Neural cell (in vitro differentiated cells): ENCODE measurements at regions not wholly inside any gene's neighbourhood (a gene's known extent, or its start where the extent isn't known, plus 50 kb on each side); places are given as distances from the start of the nearest gene placed in this dataset.

ENCODE experiments used
- CTCF ChIP-seq: fragments of 450-650 bp; IDR thresholded peaks from 2 replicates; pipeline ENCODE4 v1.5.1; 2014; ENCODE audit warnings: antibody characterized with exemption, mild to moderate bottlenecking, moderate library complexity; ENCODE audit not compliant: poor library complexity, severe bottlenecking
- EP300 ChIP-seq: fragments of 450-650 bp; conservative IDR thresholded peaks from 2 replicates; pipeline ENCODE4 v1.6.1; 2014; ENCODE audit warnings: antibody characterized with exemption, mild to moderate bottlenecking, moderate library complexity; ENCODE audit not compliant: poor library complexity, severe bottlenecking
- EZH2 ChIP-seq: fragments of 200-600, 300-800 bp; shearing (Covaris generic), sonication (generic); IDR thresholded peaks from 2 replicates; pipeline ENCODE4 v1.6.1; 2014; ENCODE audit warnings: antibody characterized with exemption, low read length, borderline replicate concordance, mild to moderate bottlenecking; ENCODE audit not compliant: insufficient read depth, poor library complexity, severe bottlenecking
- MXI1 ChIP-seq: fragments of 450-650 bp; conservative IDR thresholded peaks from 2 replicates; pipeline ENCODE4 v1.6.1; 2014; ENCODE audit warnings: antibody characterized with exemption, mild to moderate bottlenecking; ENCODE audit not compliant: poor library complexity, severe bottlenecking
- POLR2AphosphoS5 ChIP-seq: IDR thresholded peaks from 2 replicates; pipeline ENCODE4 v1.6.1; 2012
- TAF1 ChIP-seq: IDR thresholded peaks from 2 replicates; pipeline ENCODE4 v1.6.1; 2012; ENCODE audit warnings: low read depth

GRCh38 chr4:115929373-115929772 is 816.0 kb upstream of the NDST4 start:
- TF ChIP-seq TAF1: no peak
- peak; percentile 90 for TF ChIP-seq EP300
- no peak for TF ChIP-seq CTCF
- TF ChIP-seq POLR2AphosphoS5: peak; percentile 44
- no peak for TF ChIP-seq EZH2
- no peak for TF ChIP-seq MXI1
